Activated CD4-positive, alpha-beta T cell treated with anti-CD3 and anti-CD28 coated beads, Interleukin-2, amount 10 ng/mL, durations not matched to agents 7 days and 5 days (primary cell): ENCODE measurements at regions not wholly inside any gene's neighbourhood (a gene's known extent, or its start where the extent isn't known, plus 50 kb on each side); places are given as distances from the start of the nearest gene placed in this dataset.

Source experiments
- CTCF ChIA-PET: fragments of 350-600 bp; sonication (Branson Sonifier 250); formaldehyde crosslinking; loops from one replicate; lab custom pipeline; 2021; ENCODE audit warnings: antibody characterized with exemption; lab: Charles Lee
- POLR2A ChIA-PET: fragments of 350-600 bp; sonication (Branson Sonifier 250); formaldehyde crosslinking; loops from one replicate; lab custom pipeline; 2021; ENCODE audit warnings: antibody characterized with exemption; lab: Charles Lee
- DNase-seq: peaks from one replicate; pipeline ENCODE4 v3.0.0-alpha.2; 2020
- H3K27ac Mint-ChIP-seq: one replicate; pipeline ENCODE4 v1.8.0; 2021; ENCODE audit warnings: mild to moderate bottlenecking, moderate library complexity, mixed read lengths
- H3K27me3 Mint-ChIP-seq: one replicate; pipeline ENCODE4 v1.8.0; 2021; ENCODE audit warnings: mixed read lengths
- H3K36me3 Mint-ChIP-seq: one replicate; pipeline ENCODE4 v1.8.0; 2021; ENCODE audit warnings: low read depth, mixed read lengths
- H3K4me1 Mint-ChIP-seq: one replicate; pipeline ENCODE4 v1.8.0; 2021; ENCODE audit warnings: mixed read lengths
- H3K4me3 Mint-ChIP-seq: one replicate; pipeline ENCODE4 v1.8.0; 2021; ENCODE audit warnings: mild to moderate bottlenecking, moderate library complexity, mixed read lengths
- H3K9me3 Mint-ChIP-seq: one replicate; pipeline ENCODE4 v1.8.0; 2021; ENCODE audit warnings: mixed read lengths

DNA sequence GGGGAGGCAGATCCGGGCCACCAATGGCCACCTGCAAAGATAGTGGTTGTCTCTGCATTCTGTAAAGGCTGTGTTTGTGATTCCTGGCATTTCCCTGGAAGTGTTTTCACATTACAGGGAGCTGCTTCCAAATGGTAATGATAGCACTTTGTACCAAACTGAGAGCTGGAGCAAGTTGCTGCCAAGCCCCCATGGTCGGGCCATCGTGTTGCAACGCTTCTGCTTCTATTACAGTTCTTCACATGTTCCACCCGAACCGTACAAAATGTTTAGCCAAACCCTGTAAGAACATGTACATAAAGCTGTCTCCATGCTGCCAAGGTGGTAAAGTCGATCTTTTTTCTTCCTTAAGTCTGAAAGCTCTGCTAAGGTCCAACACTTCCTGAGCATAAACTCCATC, 397.7 kb upstream of the NFE2L3 start:
- Mint-ChIP-seq H3K36me3 (no peaks in the 10 kb centered on the region), H3K4me3 (no peak overlapping the region), H3K27ac (no peak overlapping the region), H3K4me1 (no peaks in the 10 kb centered on the region), H3K9me3 (no peaks in the 10 kb centered on the region), H3K27me3 (peaks cover 11% of the 10 kb centered on the region)
- CTCF ChIA-PET = no interaction called here
- POLR2A ChIA-PET = no interaction called here
- no peak for DNase-seq

DNA sequence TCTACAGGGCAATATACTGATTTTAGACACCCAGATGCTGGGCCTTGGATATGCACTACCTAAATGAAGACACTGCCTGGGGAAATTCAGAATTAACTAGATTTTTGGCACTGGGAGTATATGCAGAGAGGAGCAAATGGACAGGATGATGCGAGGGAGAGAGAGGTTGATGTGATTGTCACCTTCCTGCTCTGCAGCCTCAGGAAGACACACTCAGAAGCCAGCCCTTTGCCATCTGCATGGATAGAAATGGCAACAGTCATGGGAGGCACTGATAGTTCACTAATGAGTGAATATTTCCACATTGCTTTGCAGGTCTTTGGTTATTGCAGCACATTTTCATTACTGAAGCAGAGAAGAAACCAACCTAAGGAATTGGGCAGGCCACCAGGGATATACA, 397.2 kb upstream of the NFE2L3 start:
- Mint-ChIP-seq H3K36me3 (no peaks in the 10 kb centered on the region), H3K4me3 (no peak overlapping the region), H3K27ac (no peak overlapping the region), H3K27me3 (peaks cover 11% of the 10 kb centered on the region), H3K9me3 (no peaks in the 10 kb centered on the region), H3K4me1 (no peaks in the 10 kb centered on the region)
- ChIA-PET CTCF (no interaction called here), POLR2A (no interaction called here)
- DNase-seq = no peak

DNA sequence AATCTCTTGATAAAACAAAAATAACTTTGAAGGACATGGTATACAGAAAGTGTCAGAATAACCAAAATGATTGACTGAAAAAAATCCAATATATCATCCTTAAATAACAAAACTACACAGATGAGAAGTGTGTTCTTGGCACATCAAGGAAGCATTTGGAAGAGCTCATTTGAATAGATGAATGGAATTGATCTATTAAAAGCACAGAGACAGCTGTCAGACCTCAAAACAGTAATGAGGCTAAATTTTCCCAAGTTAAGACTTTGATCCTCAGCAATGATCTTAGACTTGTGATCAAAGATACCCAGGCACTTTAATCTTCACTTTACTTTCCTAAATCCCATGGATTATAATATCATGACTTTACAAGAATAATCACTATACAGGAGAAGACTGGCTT, 395.4 kb upstream of the NFE2L3 start:
- Mint-ChIP-seq H3K4me3 (no peak overlapping the region), H3K9me3 (no peaks in the 10 kb centered on the region), H3K4me1 (no peaks in the 10 kb centered on the region), H3K27ac (no peak overlapping the region), H3K36me3 (no peaks in the 10 kb centered on the region), H3K27me3 (peaks cover 11% of the 10 kb centered on the region)
- ChIA-PET POLR2A (no interaction called here), CTCF (no interaction called here)
- DNase-seq = no peak

DNA sequence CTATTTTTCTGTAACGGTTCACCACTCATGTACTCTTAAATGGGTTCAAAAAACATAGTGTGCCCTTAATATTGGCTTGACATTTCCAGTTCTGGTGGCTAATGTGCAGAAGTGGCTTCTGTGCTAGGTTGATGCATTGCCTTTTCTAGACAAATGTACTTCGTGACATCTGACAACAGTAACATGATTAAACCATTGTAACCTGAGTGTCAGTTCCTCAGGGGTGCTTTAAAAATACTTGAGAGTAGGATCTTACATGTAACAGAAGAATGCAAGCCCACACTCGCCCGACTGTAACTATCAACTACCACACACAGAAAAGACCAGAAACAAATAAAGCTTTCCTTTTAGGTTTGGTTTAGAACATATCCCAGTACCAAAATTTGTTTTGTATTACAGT, 393.4 kb upstream of the NFE2L3 start:
- Mint-ChIP-seq H3K36me3 (no peaks in the 10 kb centered on the region), H3K27ac (no peak overlapping the region), H3K4me1 (no peaks in the 10 kb centered on the region), H3K9me3 (no peaks in the 10 kb centered on the region), H3K4me3 (no peak overlapping the region), H3K27me3 (peaks cover 11% of the 10 kb centered on the region)
- no peak for DNase-seq
- ChIA-PET POLR2A (no interaction called here), CTCF (no interaction called here)

DNA sequence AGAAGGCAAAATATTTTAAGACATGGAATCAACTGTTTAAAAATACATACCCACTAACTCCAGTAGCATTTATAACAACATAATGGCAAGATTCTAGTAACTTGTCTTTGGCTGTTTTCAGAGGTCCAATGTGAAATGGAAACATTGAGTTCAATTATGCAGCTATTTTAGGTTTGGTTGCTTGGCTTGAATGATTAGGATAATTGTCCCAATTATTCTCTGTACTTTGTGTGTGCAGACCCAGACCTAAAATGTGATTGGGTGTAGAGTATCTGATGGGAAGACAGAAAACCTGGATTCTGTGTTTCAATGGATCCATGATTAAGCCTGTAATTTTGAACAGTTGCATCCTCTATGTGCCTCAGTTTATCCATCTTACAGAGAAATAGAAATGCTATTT, 392.7 kb upstream of the NFE2L3 start:
- Mint-ChIP-seq H3K4me3 (no peak overlapping the region), H3K27ac (no peak overlapping the region), H3K4me1 (no peaks in the 10 kb centered on the region), H3K9me3 (no peaks in the 10 kb centered on the region), H3K27me3 (peaks cover 11% of the 10 kb centered on the region), H3K36me3 (no peaks in the 10 kb centered on the region)
- ChIA-PET POLR2A (no interaction called here), CTCF (no interaction called here)
- DNase-seq = no peak

DNA sequence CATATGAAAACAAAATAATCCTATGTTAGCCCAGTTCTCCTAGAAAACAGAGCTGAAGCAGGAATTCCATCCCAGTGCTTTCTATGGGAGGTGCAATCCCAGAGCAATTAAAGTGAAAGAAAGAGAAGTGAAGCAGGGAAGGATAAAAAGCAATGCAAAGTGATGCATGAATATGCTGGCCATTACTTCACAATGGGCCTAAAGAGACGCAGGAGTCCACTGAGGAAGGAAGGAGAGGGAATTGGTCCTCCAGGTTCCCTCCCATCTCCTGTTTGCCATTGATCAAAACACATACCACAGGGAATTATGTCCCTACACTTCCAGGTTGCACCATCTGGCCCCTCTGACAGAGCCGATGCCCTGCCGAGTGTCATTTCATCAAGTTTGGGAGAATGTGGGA, 392.2 kb upstream of the NFE2L3 start:
- H3K4me3 Mint-ChIP-seq = no peak overlapping the region
- H3K27me3 Mint-ChIP-seq = peaks cover 11% of the 10 kb centered on the region
- POLR2A ChIA-PET = no interaction called here
- no peak overlapping the region for H3K27ac Mint-ChIP-seq
- no peaks in the 10 kb centered on the region for H3K36me3 Mint-ChIP-seq
- no peak for DNase-seq
- H3K4me1 Mint-ChIP-seq = no peaks in the 10 kb centered on the region
- CTCF ChIA-PET = no interaction called here
- no peaks in the 10 kb centered on the region for H3K9me3 Mint-ChIP-seq

DNA sequence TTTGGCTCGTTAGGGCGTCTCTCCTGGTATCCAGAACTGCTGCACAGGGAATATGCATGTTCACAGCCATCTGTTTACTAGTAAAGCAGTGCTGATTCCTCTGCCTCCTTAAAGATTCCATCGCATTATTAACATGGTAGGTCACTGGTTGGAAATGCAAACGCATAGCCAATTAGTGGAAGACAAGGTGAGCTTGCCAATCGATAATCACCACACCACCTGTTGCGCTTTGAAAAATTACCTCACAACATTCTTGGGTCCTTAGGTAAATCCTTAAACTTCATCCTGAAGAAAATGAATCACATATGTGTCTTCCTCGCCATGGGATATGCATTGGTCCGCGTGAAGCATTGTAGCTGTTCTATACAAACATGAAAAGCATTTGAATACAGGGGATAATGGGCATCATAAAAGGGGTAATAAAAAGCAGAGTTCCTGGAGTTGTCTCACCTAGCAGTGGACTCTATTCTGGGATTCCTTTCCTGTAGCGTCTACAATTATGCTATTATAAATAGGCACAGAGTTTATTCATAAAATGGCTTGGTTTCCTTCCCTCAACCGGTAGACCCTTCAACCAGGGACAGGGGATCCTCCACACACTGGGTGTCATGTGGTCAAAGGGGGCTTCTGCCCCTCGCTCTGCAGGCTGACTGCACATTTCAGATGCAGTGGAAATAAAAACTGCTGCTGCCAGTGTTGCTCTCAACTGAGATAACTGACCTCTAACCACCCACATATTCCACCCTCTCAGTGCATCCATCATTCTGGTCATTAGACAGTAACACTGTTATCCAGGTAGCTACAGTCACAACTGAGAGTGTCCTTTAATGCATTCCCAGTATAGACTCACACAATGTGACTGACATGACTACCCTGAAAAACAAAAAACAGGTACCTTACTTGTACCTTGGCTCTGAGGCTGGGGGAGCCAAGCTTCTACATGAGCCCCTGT, 389.2 kb upstream of the NFE2L3 start:
- Mint-ChIP-seq H3K4me3 (no peak overlapping the region), H3K27ac (no peak overlapping the region), H3K27me3 (peaks cover 3% of the 10 kb centered on the region), H3K9me3 (no peaks in the 10 kb centered on the region), H3K4me1 (no peaks in the 10 kb centered on the region), H3K36me3 (no peaks in the 10 kb centered on the region)
- ChIA-PET POLR2A (no interaction called here), CTCF (no interaction called here)
- DNase-seq = no peak

DNA sequence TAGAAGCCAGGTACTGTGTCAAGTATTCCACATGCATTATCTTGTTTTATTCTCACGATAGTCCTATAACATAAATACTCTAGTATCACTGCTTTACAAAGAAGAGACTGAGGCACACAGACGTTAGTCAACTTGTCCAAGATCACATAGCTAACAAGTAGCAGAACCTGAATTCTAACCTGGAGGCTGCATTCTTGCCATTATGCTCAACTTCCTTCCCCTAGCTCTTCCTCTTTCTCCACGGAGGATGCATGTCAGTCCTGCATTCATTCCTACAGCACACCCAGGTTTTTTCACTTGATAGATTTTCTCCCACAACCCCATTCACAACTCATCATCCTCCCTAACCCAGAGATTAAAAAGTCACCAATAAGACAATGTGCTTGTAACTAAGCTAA, 388.5 kb upstream of the NFE2L3 start:
- no peaks in the 10 kb centered on the region for H3K9me3 Mint-ChIP-seq
- DNase-seq = no peak
- POLR2A ChIA-PET = no interaction called here
- no peaks in the 10 kb centered on the region for H3K4me1 Mint-ChIP-seq
- no peak overlapping the region for H3K27ac Mint-ChIP-seq
- CTCF ChIA-PET = no interaction called here
- no peaks in the 10 kb centered on the region for H3K36me3 Mint-ChIP-seq
- H3K27me3 Mint-ChIP-seq = peaks cover 2% of the 10 kb centered on the region
- no peak overlapping the region for H3K4me3 Mint-ChIP-seq

DNA sequence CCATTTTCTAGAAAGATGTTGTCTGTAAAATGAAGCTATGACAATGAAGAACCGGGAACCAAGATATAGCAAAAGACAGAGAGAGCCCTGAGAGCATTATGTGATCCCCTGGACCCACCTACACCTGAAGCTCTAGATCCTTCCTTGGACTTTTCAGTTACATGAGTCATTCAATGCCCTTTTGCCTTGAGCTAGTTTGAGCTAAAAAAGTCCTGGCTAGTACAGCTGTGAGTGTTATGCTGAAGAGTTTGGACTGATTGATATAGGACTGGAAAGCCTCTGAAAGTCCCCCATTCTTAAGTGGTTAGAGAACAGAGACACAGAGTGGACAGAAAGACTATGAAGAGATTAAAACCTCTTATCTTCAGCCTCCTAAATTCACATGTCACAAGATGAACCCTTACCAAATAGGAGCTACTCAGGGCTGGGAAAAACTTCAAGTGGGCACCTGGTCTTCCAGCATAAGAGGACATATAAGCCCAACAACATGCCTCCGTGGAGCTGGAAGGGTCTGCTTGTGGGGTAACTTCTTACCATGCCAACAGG, 386.8 kb upstream of the NFE2L3 start:
- H3K27me3 Mint-ChIP-seq = peaks cover 3% of the 10 kb centered on the region
- POLR2A ChIA-PET = interaction anchor here (0.6 kb wide), 1 partner anchor 1927 kb away, joined by 11 read pairs; no protein-coding TSS in a partner anchor
- no peak overlapping the region for H3K4me3 Mint-ChIP-seq
- no peak for DNase-seq
- H3K9me3 Mint-ChIP-seq = no peaks in the 10 kb centered on the region
- H3K27ac Mint-ChIP-seq = no peak overlapping the region
- H3K4me1 Mint-ChIP-seq = no peaks in the 10 kb centered on the region
- H3K36me3 Mint-ChIP-seq = no peaks in the 10 kb centered on the region
- CTCF ChIA-PET = no interaction called here

DNA sequence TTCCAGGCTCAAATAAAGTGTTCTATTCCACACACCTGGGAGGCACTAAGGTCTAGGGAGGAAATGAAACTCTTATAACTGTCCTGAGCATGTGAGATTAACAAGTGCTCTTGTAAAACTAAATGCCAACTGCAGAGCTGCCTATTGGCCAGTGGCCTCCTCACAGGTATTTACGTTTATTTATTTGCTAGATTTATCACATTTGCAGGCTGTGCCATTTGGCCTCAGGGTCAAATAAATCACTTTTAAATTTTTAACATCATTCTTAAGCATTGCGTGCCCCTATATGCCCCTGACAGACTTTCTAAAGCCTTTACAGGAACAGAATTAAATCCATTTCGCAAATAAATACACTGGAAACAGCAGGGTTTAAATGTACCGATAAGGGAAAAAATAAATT, 381.8 kb upstream of the NFE2L3 start:
- ChIA-PET POLR2A (no interaction called here), CTCF (no interaction called here)
- no peaks in the 10 kb centered on the region for H3K9me3 Mint-ChIP-seq
- no peaks in the 10 kb centered on the region for H3K4me1 Mint-ChIP-seq
- no peak overlapping the region for H3K4me3 Mint-ChIP-seq
- H3K27ac Mint-ChIP-seq = no peak overlapping the region
- H3K27me3 Mint-ChIP-seq = peaks cover 11% of the 10 kb centered on the region
- no peaks in the 10 kb centered on the region for H3K36me3 Mint-ChIP-seq
- no peak for DNase-seq

DNA sequence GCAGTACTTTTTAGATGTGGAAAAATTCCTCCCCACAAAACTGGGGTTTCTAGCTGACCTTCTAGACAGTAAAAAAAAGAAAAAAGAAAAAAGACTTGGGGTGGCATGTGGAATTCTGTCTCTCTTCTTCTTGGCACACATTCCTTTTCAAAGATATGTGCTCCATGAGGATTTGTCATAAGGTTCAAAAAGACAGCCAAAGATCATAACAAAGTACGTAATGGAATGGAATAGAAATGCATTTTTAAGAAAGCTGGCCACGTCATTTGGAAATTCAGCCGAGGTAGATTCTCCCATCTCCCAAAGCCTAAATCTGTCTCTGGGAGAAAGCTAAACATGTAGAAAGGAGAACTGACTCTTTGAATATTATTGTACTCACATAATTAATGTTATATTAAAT, 381.3 kb upstream of the NFE2L3 start:
- CTCF ChIA-PET = no interaction called here
- Mint-ChIP-seq H3K27me3 (peaks cover 11% of the 10 kb centered on the region), H3K4me3 (no peak overlapping the region), H3K27ac (no peak overlapping the region), H3K9me3 (no peaks in the 10 kb centered on the region), H3K4me1 (no peaks in the 10 kb centered on the region), H3K36me3 (no peaks in the 10 kb centered on the region)
- DNase-seq = no peak
- POLR2A ChIA-PET = no interaction called here

DNA sequence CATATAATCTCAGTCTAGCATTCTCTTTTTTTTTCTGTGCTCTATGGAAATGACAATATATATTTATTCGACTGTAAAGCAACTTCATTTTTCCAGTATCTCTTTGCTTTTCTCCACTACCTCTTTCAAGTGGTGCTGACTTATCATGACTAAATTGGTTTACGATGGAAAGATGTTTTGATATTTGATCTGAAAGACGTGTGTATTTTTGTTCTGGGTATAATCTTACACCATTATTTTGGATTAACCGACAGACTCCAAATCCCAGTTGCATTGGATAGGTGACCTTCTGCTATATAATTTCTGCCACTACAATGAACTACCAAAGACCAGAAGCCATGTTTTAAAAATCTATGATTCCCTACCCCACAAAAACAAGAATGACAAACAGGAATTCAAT, 380.5 kb upstream of the NFE2L3 start:
- no peaks in the 10 kb centered on the region for H3K4me1 Mint-ChIP-seq
- H3K27me3 Mint-ChIP-seq = peaks cover 11% of the 10 kb centered on the region
- no peaks in the 10 kb centered on the region for H3K36me3 Mint-ChIP-seq
- CTCF ChIA-PET = no interaction called here
- no peak overlapping the region for H3K27ac Mint-ChIP-seq
- no peak for DNase-seq
- no peak overlapping the region for H3K4me3 Mint-ChIP-seq
- no peaks in the 10 kb centered on the region for H3K9me3 Mint-ChIP-seq
- POLR2A ChIA-PET = no interaction called here

DNA sequence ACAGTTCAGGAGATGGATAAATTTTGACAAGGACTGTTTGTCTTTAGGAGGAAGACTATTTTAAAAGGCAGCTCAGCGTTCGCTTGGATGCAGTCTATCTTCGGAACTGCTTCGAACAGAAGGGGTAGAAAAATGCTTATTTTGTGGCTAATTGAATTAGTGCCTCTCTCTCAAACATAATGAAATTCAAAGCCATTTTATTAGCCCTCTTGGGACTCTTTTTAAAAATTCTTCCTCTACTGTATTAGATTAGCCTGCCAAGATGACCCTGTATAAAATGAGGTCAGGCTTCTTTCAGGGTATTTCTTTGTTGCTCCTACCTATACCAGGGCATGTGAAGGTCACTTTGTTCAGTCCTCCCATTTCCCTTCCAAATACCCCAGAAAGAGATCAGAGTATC, 379.2 kb upstream of the NFE2L3 start:
- no peak for DNase-seq
- POLR2A ChIA-PET = no interaction called here
- H3K36me3 Mint-ChIP-seq = no peaks in the 10 kb centered on the region
- CTCF ChIA-PET = no interaction called here
- H3K27me3 Mint-ChIP-seq = peaks cover 11% of the 10 kb centered on the region
- no peaks in the 10 kb centered on the region for H3K4me1 Mint-ChIP-seq
- H3K27ac Mint-ChIP-seq = no peak overlapping the region
- H3K9me3 Mint-ChIP-seq = no peaks in the 10 kb centered on the region
- H3K4me3 Mint-ChIP-seq = no peak overlapping the region
